GM19023 (cell line): ENCODE measurements at regions not wholly inside any gene's neighbourhood (a gene's known extent, or its start where the extent isn't known, plus 50 kb on each side); places are given as distances from the start of the nearest gene placed in this dataset.

Experiments used
- ATAC-seq: cut with Tn5 transposase; IDR thresholded peaks from one replicate; pipeline ENCODE4 v1.9.1; 2021; ENCODE audit warnings: mild to moderate bottlenecking, moderate library complexity; ENCODE audit not compliant: unreplicated experiment

- ATAC-seq: no peak
These were observed 79.7 kb downstream of the VCPKMT start for GRCh38 chr14:50036637-50037036.

- ATAC-seq: no peak
These were observed 79.1 kb downstream of the VCPKMT start for GRCh38 chr14:50037240-50037639.

DNA sequence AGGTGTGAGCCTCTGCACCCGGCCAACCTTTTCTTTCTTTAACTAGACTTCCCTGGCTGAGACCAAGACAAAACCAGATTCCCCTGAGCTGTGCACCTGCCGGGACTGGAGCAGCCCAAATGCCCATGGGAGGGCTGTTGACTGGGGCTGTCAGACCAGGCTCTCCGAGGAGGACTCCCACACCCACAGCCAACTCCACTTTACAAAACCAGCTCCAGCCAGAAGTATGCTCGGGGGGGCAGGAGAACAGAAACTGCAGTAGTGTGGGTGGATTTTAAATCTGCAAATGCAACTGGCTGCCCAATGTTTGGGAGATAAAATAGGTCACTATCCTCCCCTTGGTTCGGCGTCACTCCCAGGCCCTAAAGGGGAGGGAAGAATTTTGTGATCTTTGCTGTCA, 78.5 kb downstream of the VCPKMT start:
- ATAC-seq: no peak

DNA sequence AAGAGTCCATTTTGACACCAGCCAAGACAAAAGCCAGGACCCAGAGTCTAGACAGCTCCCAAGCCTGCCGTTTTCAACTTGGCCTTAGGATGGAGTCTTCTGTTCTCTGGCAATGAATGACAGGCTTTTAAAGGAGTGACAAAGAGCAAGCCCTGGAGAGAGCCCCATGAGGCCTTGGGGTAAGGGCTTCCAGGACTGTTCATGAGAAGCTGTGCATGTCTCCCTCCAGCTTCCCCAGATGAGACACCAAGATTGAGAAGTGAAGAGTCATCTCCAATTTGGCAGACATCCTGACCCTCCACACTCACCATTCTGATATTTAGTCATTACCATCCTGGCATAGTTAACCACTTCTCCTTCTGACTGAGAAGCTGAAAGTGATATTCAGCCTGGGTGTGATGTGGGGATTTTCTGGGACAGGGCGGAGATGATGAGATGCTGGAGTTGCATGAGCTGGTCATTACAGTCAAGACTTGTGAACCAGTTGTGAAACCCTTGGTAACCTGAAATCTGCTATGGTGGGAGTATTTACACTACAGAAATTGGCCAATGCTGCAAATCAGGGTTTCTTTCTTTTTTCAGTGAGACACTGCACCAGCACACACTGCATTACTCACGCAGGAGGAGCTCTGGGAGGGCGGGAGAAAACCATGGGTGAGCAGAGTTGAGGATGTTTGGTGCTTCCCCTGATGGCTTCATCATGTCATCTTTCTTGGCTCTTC, 77.8 kb downstream of the VCPKMT start:
- peak; percentile 84 for ATAC-seq

GRCh38 chr14:50039120-50039517, 77.3 kb downstream of the VCPKMT start:
- ATAC-seq: no peak

- no peak for ATAC-seq
These were observed 76.5 kb downstream of the VCPKMT start for GRCh38 chr14:50039734-50040400.

DNA sequence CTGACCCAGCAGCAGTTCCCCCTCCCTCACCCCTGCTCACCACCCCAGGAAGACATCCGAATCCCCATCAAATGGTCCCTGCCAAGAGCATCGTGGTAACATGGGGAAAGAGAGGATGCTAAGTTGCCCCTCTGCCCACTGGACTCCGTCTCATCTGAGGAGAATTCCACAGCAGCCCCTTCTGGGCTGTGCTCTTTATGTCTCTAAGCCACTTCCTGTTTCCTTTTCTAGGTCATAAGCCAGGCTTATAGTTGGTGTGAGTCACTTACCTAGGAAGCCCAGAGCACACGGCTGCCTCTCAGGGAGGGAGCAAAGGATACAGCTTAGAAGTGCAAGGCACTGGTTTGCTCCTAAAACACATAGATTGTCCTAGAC, 76.0 kb downstream of the VCPKMT start:
- ATAC-seq: no peak

GRCh38 chr14:50040895-50041465, 75.4 kb downstream of the VCPKMT start:
- no peak for ATAC-seq

DNA sequence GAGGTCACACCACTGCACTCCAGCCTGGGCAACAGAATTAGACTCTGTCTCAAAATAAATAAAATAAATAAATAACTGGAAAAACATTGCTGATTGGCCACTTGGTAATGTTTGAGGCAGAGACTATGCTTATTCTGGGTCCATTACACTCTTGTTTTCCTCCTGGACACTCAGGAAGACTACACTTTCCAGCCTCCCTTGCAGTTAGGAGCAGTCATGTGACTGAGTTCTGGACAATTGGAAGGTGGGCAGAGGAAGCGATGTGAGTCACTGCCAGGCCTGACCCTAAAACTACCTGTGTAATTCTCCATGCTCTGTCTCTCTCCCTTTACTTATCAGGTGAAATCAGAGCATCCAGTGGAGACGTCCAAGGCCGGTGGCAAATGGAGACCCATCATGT, 74.4 kb downstream of the VCPKMT start:
- ATAC-seq: no peak

GRCh38 chr14:50044042-50044651, 72.2 kb downstream of the VCPKMT start:
- no peak for ATAC-seq

DNA sequence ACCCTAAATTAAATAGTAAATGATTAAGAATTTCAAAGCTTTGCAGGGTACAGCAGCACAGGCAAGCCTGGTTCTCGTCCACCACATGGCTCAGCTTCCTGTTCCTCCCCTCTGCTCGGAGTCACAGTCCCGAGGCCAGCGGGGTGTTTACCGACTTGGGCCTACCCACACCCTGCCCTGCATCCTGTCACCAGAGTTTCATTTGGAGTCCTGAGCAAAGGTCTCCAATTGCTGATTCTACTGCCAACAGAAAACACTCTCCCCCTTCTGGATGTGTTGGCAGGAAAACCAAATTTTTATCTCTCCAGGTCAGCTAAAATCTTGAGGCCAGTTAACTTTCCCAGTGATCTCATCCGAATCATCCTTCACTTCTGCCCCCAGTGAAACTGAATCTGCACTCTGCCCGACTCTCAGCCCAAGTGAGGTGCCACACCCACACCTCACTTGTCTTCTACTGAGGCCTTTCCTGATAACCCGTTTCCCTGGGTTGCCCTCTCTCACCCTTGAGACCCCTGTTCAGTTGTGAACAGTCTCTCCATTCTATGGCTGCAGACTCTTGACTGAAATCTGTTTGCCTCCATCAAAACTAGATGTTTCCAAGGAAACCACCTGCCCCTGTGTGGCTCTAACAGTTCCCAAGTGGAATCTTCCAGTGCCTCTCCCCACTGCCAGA, 71.2 kb downstream of the VCPKMT start:
- ATAC-seq: peak; percentile 70

DNA sequence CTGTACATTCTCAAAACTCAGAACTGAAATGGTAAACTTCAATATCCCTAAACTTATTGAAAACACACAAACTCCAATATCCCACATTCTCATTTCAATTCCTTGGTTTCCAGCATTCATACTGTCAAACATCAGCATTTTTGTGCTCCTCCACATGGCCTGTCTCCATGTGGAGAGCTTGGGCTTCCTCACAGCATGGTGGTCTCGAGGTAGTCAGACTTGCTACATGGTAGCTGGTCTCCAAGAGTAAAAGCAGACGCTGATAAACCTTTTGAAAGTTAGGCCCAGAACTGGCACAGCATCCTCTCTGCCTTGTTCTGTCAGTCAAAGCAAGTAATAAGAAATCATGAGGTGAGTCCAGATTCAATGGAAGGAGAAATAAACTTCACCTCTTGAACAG, 70.5 kb downstream of the VCPKMT start:
- no peak for ATAC-seq

GRCh38 chr14:50047274-50047676, 69.1 kb downstream of the VCPKMT start:
- ATAC-seq: peak; percentile 67

DNA sequence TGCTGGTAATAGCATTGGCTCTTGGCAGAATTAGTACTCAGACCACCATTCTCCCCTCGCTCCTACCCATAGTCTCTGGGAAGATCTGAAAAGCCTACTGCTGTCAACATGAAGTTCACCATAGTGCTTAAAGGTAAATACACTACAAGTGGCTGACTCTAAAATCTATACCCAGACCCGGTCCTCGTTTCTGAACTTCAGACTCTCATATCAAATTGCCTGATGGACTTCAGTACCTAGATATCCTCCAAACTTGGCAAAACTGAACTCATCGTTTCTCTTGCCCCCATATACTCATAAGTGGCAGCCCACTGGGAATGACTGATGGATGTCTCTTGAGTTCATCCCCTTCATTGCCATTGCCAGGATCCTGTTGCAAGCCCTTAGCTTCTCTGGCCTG, 67.3 kb downstream of the VCPKMT start:
- ATAC-seq: no peak

DNA sequence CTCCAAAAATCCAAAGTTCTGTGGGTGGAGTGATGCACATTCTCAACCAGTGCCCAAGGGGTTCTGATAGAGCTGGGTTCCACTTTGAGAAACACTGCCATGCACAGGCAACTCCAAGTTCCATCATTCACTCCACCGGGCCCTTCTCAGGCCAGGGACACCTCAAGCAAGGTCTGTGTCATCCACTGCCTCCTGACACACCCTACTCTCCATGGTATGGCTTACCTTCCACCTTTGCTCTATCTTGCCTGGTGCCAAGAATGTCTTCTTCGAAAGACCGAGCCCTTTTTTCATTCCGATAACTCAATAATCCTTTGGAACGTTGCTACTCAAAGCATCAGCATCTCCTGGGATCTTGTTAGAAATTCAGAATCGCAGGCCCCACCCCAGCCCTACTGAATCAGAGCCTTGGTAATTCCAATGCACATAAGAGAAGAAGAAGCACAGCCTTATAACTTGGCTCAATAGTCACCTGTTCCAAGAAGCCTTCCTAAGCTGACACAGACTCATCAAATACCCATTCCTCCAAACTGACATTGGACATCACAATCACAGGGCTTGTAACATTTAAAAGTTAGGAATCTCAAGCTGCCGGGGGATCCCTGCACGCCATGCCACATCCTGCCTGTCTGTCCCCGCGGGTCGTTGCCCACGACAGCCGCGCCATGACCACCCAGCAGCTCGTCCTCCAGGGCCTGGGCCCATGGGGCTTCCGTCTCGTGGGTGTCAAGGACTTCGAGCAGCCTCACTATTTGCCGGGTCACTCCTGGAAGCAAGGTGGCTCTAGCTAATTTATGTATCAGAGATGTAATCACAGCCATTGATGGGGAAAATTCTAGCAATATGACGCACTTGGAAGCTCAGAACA, 66.4 kb downstream of the VCPKMT start:
- ATAC-seq: no peak

DNA sequence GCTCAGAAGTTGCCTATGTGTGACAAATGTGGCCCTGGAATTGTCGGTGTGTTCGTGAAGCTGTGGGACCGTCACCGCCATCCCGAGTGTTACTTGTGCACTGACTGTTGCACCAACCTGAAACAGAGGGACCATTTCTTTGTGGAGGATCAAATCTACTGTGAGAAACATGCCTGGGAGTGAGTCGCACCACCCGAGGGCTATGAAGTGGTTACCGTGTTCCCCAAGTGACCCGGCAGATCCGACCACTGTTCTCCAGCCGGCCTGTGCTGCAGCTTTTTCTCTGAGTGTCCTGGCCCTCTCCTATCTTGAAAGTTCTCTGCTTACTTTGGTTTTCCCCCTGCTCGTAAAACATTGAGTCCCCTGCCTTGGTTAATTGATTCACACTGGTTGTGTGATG, 65.3 kb downstream of the VCPKMT start:
- no peak for ATAC-seq

- no peak for ATAC-seq
These were observed 64.7 kb downstream of the VCPKMT start for GRCh38 chr14:50051706-50052105.

DNA sequence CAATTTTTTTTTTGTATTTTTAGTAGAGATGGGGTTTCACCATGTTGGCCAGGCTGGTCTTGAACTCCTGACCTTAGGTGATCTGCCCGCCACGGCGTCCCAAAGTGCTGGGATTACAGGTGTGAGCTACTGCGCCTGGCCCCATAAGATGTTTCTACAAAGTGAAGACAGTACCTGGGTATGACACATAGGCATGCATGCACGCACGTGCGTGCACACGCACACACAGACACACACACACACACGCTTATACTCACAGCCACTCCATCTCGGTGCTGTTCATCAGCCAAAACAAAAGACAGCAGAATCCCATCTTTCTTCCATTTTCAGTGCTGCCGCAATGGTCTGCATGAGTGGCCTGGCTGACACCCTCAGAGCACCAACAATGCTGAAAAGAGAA, 63.9 kb downstream of the VCPKMT start:
- ATAC-seq: no peak

- ATAC-seq: no peak
These were observed 62.4 kb downstream of the VCPKMT start for GRCh38 chr14:50053935-50054334.

GRCh38 chr14:50055461-50056228, 60.7 kb downstream of the VCPKMT start:
- no peak for ATAC-seq
